Fibroblast of skin of right biceps (primary cell): ENCODE measurements at regions not wholly inside any gene's neighbourhood (a gene's known extent, or its start where the extent isn't known, plus 50 kb on each side); places are given as distances from the start of the nearest gene placed in this dataset.

Experiments
- DNase-seq: peaks from one replicate; pipeline ENCODE4 v3.0.0-alpha.2; 2013

DNA sequence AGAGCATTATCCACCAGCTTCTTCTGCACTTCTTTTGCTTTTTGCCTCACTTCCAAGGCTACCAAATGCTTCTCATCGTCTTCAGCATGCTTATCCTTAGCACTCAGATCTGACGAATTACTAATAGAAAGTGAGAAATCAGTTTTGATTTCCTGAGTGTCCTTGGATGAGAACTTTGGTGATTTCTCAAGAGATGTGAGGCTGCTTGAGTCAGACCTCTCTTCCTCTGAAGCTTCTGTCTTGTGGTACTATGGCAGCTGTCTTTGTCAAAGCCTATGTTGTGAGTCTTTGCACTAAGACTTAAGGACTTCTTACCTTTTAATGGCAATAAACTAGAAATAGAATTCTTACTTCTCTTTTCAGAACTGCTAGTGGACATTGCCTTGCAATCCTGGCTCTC, 169.9 kb downstream of the CPE start:
- DNase-seq, result no peak

DNA sequence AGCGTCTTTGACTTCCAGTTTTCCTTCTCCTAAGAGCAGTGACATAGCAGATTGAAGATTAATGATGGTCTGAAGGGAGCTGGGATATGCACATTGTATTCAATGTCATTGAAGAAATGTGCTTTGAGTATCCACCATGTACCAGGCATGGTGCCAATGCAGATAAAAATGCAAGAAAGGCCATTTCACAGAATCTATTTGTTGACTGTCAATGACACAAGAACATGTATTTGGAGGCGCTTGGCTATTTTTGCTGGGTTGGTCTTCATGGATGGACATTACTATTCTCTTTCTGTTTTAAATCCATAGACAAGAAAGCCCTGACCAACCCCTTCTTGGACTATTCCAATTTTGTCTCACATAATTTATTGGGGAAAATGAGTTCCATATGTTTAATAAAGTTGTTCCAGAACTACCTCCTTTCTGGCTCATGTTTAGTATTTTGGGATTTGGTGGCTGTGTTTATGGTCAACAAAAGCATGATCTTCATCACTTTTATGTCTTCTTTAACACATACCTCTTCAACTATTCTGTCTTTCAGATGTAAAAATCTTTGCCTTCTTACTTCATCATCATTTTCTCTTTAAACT, 174.5 kb downstream of the CPE start:
- no peak for DNase-seq

- no peak for DNase-seq
Measured at GRCh38 chr4:165555302-165555701, 176.5 kb downstream of the CPE start.

DNA sequence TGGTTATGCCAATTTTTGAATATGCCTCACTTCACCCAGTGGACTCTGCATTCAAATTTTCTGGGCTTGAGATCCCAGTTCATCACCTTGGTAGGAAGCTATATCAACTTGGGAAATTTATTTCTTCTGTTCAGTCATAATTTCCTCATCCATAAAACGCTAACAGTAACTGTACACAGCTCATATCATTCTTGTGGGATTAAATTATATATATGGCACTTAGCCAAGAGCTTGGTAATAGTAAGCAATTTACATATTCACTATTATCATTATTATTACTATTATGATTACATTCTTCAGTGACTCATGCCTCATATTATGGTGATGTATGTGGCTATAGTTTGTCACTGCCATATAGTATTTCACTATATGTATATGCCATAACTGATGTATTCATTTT, 177.6 kb downstream of the CPE start:
- DNase-seq, result peak; percentile 4

DNA sequence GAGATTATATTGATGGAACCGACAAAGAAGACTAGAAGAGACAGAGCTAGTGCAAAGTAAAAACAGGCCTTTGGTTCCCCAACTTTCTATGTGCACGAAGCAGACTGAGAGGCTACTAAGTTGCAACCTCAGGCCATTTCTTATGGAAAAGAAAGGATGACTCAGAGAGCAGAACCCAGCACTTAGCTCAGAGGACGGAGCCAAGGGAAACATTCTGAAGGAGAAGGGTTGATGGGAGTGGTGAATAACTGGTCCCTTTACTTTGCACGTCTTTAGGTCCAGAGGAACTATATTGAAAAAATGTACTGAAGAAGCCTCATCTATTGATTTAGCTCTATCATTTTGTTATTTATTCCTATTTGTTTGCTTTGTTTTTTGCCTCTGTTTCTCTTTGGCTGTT, 182.1 kb downstream of the CPE start:
- peak; percentile 3 for DNase-seq

DNA sequence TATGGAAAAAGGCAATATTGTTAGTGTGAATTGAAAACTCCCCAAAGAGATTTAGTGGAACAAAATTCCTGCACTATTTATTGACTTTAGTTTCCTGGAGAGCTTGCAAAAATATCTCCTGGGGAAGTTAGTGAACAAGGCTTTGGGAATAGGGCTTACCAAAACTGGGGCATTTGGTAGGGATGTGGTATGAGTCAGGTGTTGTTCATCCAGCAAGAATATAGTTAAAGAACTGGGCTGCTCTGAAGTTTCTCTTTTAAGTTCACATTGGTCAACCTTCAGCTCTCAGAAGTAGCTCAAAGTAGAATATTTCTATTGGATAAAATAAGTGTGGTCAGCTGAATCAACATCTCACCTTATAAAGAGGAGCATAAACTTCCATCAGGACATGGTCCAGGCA, 185.0 kb downstream of the CPE start:
- DNase-seq, result peak; percentile 51

- DNase-seq, result no peak
Measured at GRCh38 chr4:165569031-165569430, 190.2 kb downstream of the CPE start.

- peak; percentile 5 for DNase-seq
Measured at GRCh38 chr4:165571476-165571875, 192.7 kb downstream of the CPE start.

GRCh38 chr4:165580351-165580905, 201.6 kb downstream of the CPE start:
- peak; percentile 94 for DNase-seq

DNA sequence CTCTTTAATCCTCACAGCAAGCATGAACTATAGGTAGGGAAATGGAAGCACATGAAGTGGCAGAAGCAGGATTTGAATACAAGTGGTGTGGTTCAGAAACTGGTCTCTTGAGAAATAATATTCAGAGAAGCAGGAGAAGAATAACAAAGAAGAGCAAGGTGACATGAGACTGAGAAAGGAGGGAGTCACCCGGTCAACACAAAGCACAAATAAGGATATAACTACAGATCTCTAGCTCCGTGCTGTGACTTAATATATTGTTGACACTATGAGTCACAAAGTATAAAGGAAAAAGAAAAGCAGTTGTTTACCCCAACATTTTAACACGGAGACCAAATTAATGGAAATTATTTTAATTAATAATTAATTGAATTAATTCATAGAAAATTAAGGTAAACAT, 204.5 kb downstream of the CPE start:
- no peak for DNase-seq

GRCh38 chr4:165584916-165585315, 206.1 kb downstream of the CPE start:
- DNase-seq, result no peak

DNA sequence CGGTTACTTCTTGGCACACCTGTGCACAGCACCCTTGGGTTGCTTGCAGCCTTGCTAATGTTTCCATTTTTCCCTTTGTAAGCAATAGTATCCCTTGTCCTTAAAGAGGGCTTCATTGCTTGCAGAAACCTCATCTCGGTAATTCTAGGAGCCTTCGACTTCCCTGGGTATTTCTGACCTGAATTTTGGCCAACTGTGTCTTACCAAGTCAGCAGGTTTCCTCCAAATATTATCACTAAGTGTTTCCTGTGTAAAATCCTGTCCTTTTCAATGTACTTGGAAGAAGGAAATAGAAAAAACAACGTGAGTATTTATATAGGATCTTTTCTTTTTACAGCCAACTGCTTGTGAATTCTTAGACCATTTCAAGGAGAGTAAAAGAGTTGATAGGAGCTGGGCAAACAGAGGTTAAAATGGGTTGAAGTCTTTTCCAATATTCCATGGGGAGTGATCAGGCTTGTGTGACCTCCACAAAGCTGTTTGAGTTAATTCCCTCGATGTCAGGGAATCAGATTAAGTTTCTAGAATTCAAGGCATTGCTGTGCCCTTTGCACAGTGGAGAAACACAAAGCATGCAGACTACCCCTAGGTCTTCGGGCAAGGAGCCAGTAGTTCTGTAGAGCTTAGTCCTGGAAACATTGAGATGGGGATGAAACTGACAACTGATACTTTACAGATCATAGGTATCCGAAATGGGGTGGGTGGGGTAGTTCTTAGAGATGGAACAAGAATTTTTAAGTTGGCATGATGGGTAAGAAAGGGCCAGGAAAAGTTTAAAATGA, 209.9 kb downstream of the CPE start:
- DNase-seq, result no peak

GRCh38 chr4:165592386-165592785, 213.6 kb downstream of the CPE start:
- peak; percentile 45 for DNase-seq

GRCh38 chr4:165597581-165598480, 219.0 kb downstream of the CPE start:
- no peak for DNase-seq

DNA sequence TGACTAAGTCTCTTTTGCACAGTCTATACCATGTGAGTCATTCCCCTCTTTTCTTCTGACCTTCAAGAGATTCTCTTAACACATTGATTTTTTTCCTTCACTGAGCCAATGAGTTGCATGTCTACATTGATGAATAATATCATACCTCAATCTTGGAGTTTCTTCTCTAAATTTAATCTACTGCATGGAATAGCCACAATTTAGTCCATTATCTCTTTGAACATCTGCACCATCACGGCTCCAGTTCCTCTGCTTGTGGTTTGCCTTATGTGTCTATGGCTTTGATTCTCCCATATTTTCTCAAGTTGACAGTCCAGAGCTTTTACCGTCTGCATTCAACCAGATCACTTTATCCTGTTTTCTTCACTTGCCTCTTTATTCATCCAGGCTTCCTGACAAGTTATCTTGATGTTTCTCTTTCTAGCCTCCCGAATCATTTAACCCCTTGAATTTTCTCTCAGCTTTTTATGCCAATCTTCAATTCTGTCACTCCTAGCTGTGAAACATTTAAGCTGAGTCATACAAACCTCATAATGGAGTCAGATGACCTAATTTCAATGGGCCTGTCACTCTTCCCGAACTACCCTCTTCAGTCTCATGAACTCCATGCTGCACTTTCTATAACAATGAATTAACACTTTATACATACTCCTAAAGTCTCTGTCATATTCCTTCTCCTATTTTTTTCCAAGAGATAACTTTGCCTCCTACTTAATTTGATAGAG, 222.3 kb downstream of the CPE start:
- DNase-seq, result peak; percentile 5

GRCh38 chr4:165602621-165603020, 223.8 kb downstream of the CPE start:
- DNase-seq, result no peak

DNA sequence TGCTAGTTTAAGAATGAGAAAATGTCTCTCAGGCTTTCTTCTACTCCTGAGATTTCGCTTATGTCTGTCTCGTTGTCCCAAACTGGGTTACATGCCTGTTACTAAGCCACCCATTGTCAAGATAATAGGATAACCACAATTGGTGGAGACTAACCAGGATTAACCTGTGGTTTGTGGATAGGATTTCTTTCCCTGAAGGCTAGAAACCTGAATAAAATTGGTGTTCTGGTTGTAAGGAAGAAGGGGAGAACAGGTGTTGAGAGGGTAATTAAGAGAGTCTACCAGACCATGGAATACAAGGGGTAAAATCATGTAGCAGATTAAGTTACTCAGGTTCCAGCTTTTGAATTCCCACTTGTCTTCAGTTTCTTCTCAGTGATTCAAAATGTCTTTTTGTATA, 225.4 kb downstream of the CPE start:
- DNase-seq, result no peak

DNA sequence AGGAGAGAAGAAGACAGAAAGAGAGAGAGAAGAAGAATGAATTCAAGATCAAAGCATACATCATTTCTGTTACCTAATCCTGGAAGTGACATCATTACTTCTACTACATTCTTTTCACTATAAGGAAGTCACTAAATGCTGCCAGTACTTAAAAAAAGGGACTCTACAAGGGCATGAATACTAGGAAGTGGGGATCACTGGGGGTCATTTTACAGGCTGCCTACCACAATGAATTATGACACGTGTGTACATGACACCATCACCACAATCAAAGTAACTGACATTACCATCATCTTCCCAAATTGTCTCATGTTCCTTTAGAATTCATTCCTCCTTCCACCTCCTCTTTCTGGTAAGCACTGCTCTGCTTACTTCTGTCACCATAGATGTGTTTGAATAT, 227.0 kb downstream of the CPE start:
- DNase-seq, result no peak

GRCh38 chr4:165606465-165607205, 227.8 kb downstream of the CPE start:
- no peak for DNase-seq

GRCh38 chr4:165609653-165610052, 230.8 kb downstream of the CPE start:
- DNase-seq, result no peak

DNA sequence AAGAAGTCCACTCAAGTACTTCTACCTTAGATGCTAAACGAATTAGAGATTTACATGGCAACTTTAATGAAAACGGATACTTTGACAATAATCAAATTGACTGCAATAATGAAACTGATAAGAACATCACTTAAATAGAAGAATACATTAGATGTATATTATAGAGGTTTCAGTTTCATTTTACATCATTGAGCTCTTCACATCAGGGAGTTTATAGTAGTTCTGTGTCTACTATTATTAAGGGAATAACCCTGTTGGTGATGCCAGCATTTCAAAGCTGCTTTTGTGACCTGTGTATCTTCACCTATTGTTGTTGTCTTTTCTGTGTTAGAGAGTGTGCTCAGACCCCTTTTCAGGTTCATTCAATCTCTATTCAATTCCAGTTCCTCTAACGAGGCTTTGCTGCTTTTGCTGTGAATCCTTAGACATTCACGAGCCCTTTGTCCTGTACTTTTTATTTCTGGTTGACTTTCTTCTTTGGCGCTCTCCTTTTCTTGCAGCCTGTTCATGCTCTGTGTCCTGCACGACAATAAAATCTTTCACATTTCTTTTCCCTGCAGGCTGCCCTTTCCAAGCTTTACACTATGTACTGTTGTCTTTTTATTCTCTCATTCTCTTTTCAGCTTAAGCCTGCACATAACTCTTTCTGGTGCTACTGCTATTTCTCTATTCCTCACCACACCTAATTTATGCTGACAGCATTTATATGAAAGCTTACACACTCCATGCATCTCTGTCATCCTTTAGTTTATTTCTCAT, 232.1 kb downstream of the CPE start:
- no peak for DNase-seq
